Spleen (tissue), 11 donors: ENCODE measurements at regions not wholly inside any gene's neighbourhood (a gene's known extent, or its start where the extent isn't known, plus 50 kb on each side); places are given as distances from the start of the nearest gene placed in this dataset.

Experiments used
- DNase-seq: peaks from one replicate; pipeline ENCODE4 v3.0.0-alpha.2; 2020
- H3K27ac ChIP-seq, 8 donors: fragments of 200-600 bp; sonication (generic) in 7 of 8; 1 replicate in 4 of 8; 2 replicates in 4 of 8; pipeline versions ENCODE4 v1.5.0 to v1.8.0; 2016 to 2021; ENCODE audit warnings: inconsistent platforms in 4 of 8, mild to moderate bottlenecking in 4 of 8, moderate library complexity in 1 of 8
- H3K27me3 ChIP-seq, 7 donors: fragments of 200-600 bp; sonication (generic) in 6 of 7; replicated peaks in 1 of 7; 1 replicate in 4 of 7; 2 replicates in 3 of 7; pipeline versions ENCODE4 v1.5.0 to v1.8.0; 2016 to 2021; ENCODE audit warnings: inconsistent platforms in 3 of 7, mild to moderate bottlenecking in 1 of 7
- H3K36me3 ChIP-seq, 6 donors: fragments of 200-600 bp; sonication (generic) in 5 of 6; 1 replicate in 4 of 6; 2 replicates in 2 of 6; pipeline versions ENCODE4 v1.5.0 to v1.8.0; 2016 to 2021; ENCODE audit warnings: inconsistent platforms in 2 of 6
- H3K4me1 ChIP-seq, 6 donors: fragments of 200-600 bp; sonication (generic) in 5 of 6; 1 replicate in 3 of 6; 2 replicates in 3 of 6; pipeline versions ENCODE4 v1.5.0 to v1.8.0; 2016 to 2021; ENCODE audit warnings: inconsistent platforms in 3 of 6
- H3K4me3 ChIP-seq, 8 donors: fragments of 200-600 bp; sonication (generic) in 7 of 8; 1 replicate in 4 of 8; 2 replicates in 4 of 8; pipeline versions ENCODE4 v1.5.0 to v1.8.0; 2016 to 2021; ENCODE audit warnings: inconsistent platforms in 4 of 8, mild to moderate bottlenecking in 4 of 8, moderate library complexity in 2 of 8
- H3K9me3 ChIP-seq, 8 donors: fragments of 200-600 bp; sonication (generic) in 7 of 8; 1 replicate in 4 of 8; 2 replicates in 4 of 8; pipeline versions ENCODE4 v1.5.0 to v1.8.0; 2016 to 2021; ENCODE audit warnings: inconsistent platforms in 4 of 8
- POLR2A ChIP-seq, 3 donors: fragments of 450-650 bp; IDR thresholded peaks; one replicate each; pipeline ENCODE4 v1.5.1; 2017; ENCODE audit warnings: antibody characterized with exemption in 3 of 3, mild to moderate bottlenecking in 1 of 3
- POLR2AphosphoS5 ChIP-seq, 3 donors: sonication (generic); formaldehyde crosslinking; IDR thresholded peaks; one replicate each; pipeline ENCODE4 v1.5.1; 2017; ENCODE audit warnings: antibody characterized with exemption in 3 of 3
- WGBS, 5 donors: extraction: QIAGEN DNeasy Blood & Tissue Kit in 3 of 5; methylation state at CpG; one replicate each; pipeline versions ENCODE4 v1.1.5 to v1.1.7; 2013 to 2018; 5-methylcytosine and 5-hydroxymethylcytosine counted together
- intact Hi-C: fragments of 100-400 bp; cut with DNase I; formaldehyde crosslinking; loops from one replicate; pipeline ENCODE4 v1.15.0; 2023; ENCODE audit warnings: low total_unique reads
- TF ChIP-seq, protein P1 (sequence below), 11 experiments: fragments of 200-600 bp in 7 of 11; fragments of 450-650 bp in 4 of 11; sonication (generic) in 4 of 11; IDR thresholded peaks in 8 of 11; conservative IDR thresholded peaks in 3 of 11; 1 replicate in 7 of 11; 2 replicates in 4 of 11; pipeline versions ENCODE4 v1.4.0 to v1.8.0; 2016 to 2021; ENCODE audit warnings: antibody characterized with exemption in 11 of 11, inconsistent platforms in 4 of 11, mild to moderate bottlenecking in 1 of 11
- donor health status: healthy with polysubstance abuse.
- donor health status: DM: no; HTN: no; CAD: no; lungs with moderate emphysema.
- donor health status: DM: no; HTN: no; CAD: no.
- donor health status: Bipolar disorder and iron deficiency.
- donor health status: healthy.
- donor health status: DM: no; HTN: no; CAD: no.
- donor health status: DM: yes; HTN: yes; CAD: no.

DNA sequence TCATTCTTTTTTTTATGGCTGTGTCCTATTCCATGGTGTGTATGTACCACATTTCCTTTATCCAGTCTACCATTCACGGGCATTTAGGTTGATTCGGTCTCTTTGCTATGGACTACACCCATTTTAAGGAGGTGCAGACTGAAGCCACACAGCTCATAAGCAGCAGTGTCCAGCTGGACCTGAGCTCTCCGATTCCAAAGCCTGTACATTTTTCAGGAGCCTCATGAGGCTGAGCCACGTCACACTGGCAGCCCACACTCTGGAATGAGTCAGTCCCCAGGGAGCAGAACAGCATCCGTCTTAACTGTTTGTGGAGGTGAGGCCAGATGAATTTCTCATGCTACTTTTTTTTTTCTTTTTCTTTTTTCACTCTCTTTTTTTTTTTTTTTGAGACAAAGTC lies 116.1 kb downstream of the C16orf95 start:
- H3K9me3 ChIP-seq = no peaks in the 10 kb centered on the region
- H3K4me3 ChIP-seq = no peak overlapping the region
- no peak for TF ChIP-seq POLR2AphosphoS5 (IDR thresholded peaks at IDR 0.05)
- TF ChIP-seq POLR2A (IDR thresholded peaks at IDR 0.05) = no peak
- TF ChIP-seq, protein P1, sequence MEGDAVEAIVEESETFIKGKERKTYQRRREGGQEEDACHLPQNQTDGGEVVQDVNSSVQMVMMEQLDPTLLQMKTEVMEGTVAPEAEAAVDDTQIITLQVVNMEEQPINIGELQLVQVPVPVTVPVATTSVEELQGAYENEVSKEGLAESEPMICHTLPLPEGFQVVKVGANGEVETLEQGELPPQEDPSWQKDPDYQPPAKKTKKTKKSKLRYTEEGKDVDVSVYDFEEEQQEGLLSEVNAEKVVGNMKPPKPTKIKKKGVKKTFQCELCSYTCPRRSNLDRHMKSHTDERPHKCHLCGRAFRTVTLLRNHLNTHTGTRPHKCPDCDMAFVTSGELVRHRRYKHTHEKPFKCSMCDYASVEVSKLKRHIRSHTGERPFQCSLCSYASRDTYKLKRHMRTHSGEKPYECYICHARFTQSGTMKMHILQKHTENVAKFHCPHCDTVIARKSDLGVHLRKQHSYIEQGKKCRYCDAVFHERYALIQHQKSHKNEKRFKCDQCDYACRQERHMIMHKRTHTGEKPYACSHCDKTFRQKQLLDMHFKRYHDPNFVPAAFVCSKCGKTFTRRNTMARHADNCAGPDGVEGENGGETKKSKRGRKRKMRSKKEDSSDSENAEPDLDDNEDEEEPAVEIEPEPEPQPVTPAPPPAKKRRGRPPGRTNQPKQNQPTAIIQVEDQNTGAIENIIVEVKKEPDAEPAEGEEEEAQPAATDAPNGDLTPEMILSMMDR (IDR thresholded peaks at IDR 0.05 in 8 of 11, conservative IDR thresholded peaks at IDR 0.05 in 3 of 11) = no peak
- peaks cover 0 to 8% (median 0%) of the 10 kb centered on the region in 7 donors for H3K27me3 ChIP-seq
- WGBS, 5 donors = 69 to 82% (median 79%) methylated on average over 5 of the region's 5 CpGs
- H3K27ac ChIP-seq = no peak overlapping the region
- no peaks in the 10 kb centered on the region for H3K4me1 ChIP-seq
- no peak for DNase-seq
- intact Hi-C loops = no loop called here
- no peaks in the 10 kb centered on the region for H3K36me3 ChIP-seq

DNA sequence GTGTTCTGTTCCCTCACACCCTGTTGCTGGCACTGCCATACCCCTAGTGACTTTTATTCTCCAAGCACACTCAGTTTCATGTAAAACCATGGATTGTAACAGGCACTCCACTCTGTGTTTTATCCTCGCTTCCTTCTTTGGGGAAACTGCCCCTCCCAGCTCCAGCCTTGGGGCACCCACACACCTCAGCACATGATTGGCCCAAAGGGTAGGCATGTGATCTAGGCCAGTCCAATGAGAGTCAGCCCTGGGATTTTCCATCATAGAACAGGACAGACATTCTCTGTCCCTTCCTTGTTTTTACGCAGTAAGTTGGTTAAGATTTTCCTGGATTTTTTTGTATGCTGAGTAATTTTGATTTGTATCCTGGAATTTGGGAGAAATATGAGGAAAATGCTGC lies 115.4 kb downstream of the C16orf95 start:
- TF ChIP-seq POLR2A (IDR thresholded peaks at IDR 0.05) = no peak
- TF ChIP-seq, protein P1 (IDR thresholded peaks at IDR 0.05 in 8 of 11, conservative IDR thresholded peaks at IDR 0.05 in 3 of 11) = no peak
- no peak for TF ChIP-seq POLR2AphosphoS5 (IDR thresholded peaks at IDR 0.05)
- H3K27me3 ChIP-seq = peaks cover 0 to 8% (median 0%) of the 10 kb centered on the region in 7 donors
- no peak for DNase-seq
- WGBS, 5 donors = 89 to 96% (median 94%) methylated on average over 2 of the region's 2 CpGs
- intact Hi-C loops = no loop called here
- H3K4me3 ChIP-seq = no peak overlapping the region
- H3K9me3 ChIP-seq = no peaks in the 10 kb centered on the region
- no peaks in the 10 kb centered on the region for H3K36me3 ChIP-seq
- H3K4me1 ChIP-seq = no peaks in the 10 kb centered on the region
- no peak overlapping the region for H3K27ac ChIP-seq

DNA sequence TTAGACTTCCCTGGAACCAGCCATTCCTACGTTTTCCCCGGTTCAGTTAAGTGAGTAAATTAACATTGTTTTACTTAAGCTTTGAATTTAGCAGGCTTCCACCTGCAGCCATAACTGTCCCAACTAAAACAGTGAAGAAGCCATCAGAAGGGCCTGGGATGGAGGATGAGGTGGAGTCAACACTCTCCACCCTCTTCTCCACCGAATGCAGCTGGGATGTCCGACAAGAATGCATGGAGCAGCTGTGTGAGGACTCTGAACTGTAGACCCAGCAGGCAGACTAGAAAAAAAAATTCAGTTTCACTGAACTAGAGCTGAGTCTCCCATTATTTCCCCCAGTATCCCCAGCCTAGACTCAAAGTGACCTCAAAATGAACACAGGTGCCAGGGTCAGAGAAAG lies 114.8 kb downstream of the C16orf95 start:
- Histone ChIP-seq H3K4me3 (no peak overlapping the region), H3K4me1 (no peaks in the 10 kb centered on the region), H3K36me3 (no peaks in the 10 kb centered on the region), H3K27me3 (peaks cover 0 to 8% (median 0%) of the 10 kb centered on the region in 7 donors), H3K27ac (no peak overlapping the region), H3K9me3 (no peaks in the 10 kb centered on the region)
- TF ChIP-seq POLR2AphosphoS5 (IDR thresholded peaks at IDR 0.05) (no peak), POLR2A (IDR thresholded peaks at IDR 0.05) (no peak)
- TF ChIP-seq, protein P1 (IDR thresholded peaks at IDR 0.05 in 8 of 11, conservative IDR thresholded peaks at IDR 0.05 in 3 of 11) = no peak
- no peak for DNase-seq
- intact Hi-C loops = no loop called here
- 68 to 95% (median 92%) methylated on average over 4 of the region's 4 CpGs for WGBS, 5 donors

DNA sequence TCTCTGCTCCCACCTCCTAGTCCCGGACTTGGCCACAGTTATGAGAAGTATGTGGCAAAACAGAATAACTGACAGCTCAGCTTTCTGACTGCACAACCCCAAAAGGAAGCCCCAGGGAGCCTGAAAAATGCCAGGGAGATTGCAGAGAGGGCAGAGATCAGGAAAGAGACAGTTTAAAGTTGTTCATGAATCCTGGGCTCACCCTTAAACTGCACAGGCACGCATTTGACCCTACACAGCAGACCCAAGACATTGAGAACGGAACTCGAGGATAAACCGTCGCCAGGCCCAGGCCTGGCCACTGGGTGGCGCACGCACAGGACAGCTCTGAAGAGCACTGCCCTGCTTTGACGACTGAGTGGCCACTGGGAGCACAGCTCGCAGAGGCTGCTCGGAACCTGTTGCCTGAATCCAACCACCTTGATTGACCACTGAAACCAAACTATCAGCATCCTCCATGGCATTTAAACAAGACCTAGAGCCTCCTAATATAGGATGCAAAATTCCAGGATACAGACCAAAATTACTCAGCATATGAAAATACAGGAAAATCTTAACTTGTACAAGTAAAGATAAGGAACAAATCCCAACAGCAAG lies 114.0 kb downstream of the C16orf95 start:
- WGBS, 5 donors = 13 to 24% (median 19%) methylated on average over 10 to 11 of the region's 11 CpGs
- Histone ChIP-seq H3K4me1 (no peaks in the 10 kb centered on the region), H3K27me3 (peaks cover 0 to 8% (median 0%) of the 10 kb centered on the region in 7 donors), H3K4me3 (no peak overlapping the region), H3K27ac (no peak overlapping the region), H3K9me3 (no peaks in the 10 kb centered on the region), H3K36me3 (no peaks in the 10 kb centered on the region)
- no peak for DNase-seq
- TF ChIP-seq, protein P1 (IDR thresholded peaks at IDR 0.05 in 8 of 11, conservative IDR thresholded peaks at IDR 0.05 in 3 of 11) = peak in 10 of 11 experiments; percentile 20 to 71 (median 49)
- no peak for TF ChIP-seq POLR2AphosphoS5 (IDR thresholded peaks at IDR 0.05)
- intact Hi-C loops = no loop called here
